22Rv1 (cell line): ENCODE measurements at regions not wholly inside any gene's neighbourhood (a gene's known extent, or its start where the extent isn't known, plus 50 kb on each side); places are given as distances from the start of the nearest gene placed in this dataset.

Source experiments
- H3K27ac ChIP-seq: fragments of 450-650 bp; 2 replicates; pipeline ENCODE4 v1.5.1; 2017
- ZFX ChIP-seq: fragments of 450-650 bp; IDR thresholded peaks from 2 replicates; pipeline ENCODE4 v1.6.1; 2017; ENCODE audit warnings: antibody characterized with exemption, borderline replicate concordance
- TF ChIP-seq, protein P1 (sequence below): fragments of 450-650 bp; IDR thresholded peaks from 2 replicates; pipeline ENCODE4 v1.5.1; 2017; ENCODE audit warnings: mild to moderate bottlenecking

DNA sequence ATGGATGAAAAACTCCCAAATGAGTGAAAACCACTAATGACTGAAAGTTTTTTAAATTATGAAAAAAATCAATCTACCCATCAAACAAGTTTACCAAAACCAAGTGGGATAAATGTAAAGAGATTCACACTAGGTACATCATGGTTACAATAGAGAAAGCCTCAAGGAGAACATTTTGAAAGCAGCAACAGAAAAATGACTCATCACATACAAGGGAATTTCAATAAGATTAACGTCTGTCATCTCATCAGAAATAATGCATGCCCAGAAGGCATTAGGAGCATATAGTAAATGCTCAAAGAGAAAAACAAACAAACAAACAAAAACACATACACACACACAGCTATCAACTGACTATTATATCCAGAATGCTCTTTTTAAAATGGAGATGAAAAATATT lies 261.8 kb upstream of the KIF2B start:
- H3K27ac ChIP-seq, result no peak overlapping the region
- TF ChIP-seq, protein P1, sequence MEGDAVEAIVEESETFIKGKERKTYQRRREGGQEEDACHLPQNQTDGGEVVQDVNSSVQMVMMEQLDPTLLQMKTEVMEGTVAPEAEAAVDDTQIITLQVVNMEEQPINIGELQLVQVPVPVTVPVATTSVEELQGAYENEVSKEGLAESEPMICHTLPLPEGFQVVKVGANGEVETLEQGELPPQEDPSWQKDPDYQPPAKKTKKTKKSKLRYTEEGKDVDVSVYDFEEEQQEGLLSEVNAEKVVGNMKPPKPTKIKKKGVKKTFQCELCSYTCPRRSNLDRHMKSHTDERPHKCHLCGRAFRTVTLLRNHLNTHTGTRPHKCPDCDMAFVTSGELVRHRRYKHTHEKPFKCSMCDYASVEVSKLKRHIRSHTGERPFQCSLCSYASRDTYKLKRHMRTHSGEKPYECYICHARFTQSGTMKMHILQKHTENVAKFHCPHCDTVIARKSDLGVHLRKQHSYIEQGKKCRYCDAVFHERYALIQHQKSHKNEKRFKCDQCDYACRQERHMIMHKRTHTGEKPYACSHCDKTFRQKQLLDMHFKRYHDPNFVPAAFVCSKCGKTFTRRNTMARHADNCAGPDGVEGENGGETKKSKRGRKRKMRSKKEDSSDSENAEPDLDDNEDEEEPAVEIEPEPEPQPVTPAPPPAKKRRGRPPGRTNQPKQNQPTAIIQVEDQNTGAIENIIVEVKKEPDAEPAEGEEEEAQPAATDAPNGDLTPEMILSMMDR, result no peak
- TF ChIP-seq ZFX, result no peak

GRCh38 chr17:53548252-53548651 lies 274.5 kb upstream of the KIF2B start:
- no peak overlapping the region for H3K27ac ChIP-seq
- TF ChIP-seq ZFX, result no peak
- TF ChIP-seq, protein P1, result no peak

DNA sequence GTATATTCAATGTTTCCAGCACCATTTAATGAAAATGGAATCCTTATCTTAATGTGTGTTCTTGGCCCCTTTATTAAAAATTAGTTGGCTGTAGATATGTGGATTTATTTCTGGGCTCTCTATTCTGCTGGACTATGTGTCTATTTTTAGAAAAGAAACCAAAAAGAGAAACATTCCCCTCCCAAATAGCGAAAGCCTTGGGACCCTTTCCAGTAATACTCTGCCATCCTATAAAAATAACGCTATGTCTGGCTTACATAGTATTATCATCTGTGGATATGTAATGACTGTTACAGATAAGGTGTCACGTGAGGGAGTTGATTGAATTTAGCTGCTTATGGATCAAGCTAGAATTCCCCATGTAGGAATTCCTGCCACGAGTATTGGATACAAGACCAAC lies 279.3 kb upstream of the KIF2B start:
- H3K27ac ChIP-seq, result no peak overlapping the region
- no peak for TF ChIP-seq ZFX
- TF ChIP-seq, protein P1, result no peak

DNA sequence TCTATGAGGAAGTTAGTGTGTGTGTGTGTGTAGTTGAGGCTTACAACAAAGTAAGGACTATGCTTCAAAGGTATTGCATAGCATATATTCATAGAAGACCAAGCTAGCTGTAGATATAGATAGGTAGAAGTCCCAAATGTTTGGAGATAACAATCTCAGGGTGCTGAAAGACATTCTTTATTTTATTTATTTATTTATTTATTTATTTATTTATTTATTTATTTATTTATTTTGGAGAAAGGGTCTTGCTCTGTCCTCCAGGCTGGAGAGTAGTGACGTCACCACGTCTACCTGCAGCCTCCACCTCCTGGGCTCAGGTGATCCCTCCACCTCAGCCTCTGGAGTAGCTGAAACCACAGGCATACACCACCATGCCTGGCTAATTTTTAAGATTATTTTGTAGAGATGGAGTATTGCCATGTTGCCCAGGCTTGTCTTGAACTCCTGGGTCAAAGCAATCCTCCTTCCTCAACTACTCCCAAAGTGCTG lies 284.6 kb upstream of the KIF2B start:
- TF ChIP-seq, protein P1, result no peak
- no peak for TF ChIP-seq ZFX
- H3K27ac ChIP-seq, result no peak overlapping the region

DNA sequence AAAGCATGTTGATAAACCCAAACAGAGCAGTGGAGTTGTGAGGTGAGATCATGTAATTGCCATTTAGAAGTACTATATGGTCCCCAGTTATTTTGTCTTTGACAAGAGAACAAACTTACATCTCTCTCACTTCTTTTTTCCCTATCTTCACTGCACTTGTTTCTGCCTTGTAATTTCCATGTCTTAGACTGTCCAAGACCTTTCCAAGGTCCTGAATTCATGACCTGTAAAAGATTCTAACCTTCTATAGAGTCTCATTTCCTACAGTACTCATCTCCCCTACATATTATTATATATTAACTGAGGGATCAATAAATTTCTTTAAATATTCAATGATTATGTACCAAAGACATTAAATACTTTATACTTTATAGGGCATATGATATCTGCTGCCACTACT lies 295.3 kb upstream of the KIF2B start:
- TF ChIP-seq, protein P1, result no peak
- no peak for TF ChIP-seq ZFX
- H3K27ac ChIP-seq, result no peak overlapping the region

- TF ChIP-seq, protein P1, result no peak
- TF ChIP-seq ZFX, result no peak
- no peak overlapping the region for H3K27ac ChIP-seq
These were observed 297.1 kb upstream of the KIF2B start for GRCh38 chr17:53525590-53525989.

DNA sequence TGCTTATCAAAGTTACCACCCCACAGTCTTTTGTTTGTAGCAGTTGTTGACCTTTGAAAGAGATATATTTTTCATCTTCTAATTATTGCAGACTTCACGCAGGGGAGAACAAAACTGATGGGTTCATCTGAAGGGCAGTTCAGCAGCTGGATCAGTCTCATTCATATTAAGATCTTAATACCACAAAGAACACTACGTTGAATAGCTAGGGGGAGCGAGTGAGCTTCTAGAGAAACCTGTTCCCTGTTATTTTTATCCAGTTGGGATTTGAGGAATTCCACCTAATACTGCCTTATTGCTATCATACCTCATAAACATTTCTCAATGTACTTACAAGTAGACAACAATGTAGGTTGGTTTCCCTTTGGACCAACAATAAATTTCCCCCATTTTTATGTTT lies 306.1 kb upstream of the KIF2B start:
- TF ChIP-seq, protein P1, result peak; percentile 21; the same call in 1 of the 2 replicates
- no peak for TF ChIP-seq ZFX
- H3K27ac ChIP-seq, result no peak overlapping the region
